ENCODE measurements at regions not wholly inside any gene's neighbourhood (a gene's known extent, or its start where the extent isn't known, plus 50 kb on each side); places are given as distances from the start of the nearest gene placed in this dataset.

DNA sequence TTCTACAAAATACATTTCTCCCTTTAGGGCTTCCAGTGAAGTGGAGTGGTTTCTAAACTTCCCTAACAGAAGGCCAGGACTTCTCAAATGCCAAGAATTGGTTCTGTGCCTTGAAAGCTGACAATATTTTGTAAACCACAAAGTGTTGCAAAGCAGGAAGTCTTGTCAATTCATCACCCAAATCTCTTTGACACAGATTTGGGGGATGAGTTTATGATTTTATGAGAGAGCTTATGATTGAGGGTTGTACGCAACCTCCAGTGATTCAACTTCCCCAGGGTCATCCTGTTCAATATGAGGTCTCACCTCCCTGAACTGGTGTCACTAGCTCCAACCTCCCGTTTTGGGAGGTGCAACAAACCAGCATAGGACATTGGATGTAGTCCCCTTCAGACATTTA lies 83.7 kb downstream of the PRLHR start:
- Histone ChIP-seq H3K4me1 (ENCODE audit: control insufficient read depth, insufficient read depth, low read length) (no peaks in the 10 kb centered on the region), H3K36me3 (ENCODE audit: insufficient read depth, low read length) (no peaks in the 10 kb centered on the region)

DNA sequence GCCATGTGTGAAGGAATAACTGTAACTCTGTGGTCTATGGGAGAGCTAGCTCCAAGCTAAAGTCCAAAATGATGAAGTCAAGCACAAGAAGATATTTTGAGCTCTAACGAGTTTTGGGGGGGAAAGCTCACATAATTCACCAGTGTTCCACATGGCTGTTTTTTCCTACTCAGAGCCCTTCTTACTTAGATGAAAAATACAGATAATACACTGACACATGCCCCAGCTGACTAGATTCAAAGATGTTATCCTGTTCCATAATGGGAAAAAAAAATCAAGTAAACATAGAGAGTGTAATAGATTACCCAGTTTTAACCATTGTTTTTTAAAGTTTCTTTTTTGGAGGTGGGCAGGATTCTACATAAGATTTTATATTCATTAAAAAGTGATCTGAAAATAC lies 86.6 kb downstream of the PRLHR start:
- no peaks in the 10 kb centered on the region for H3K9me3 ChIP-seq (replicated peaks; ENCODE audit: low read length)
- no peaks in the 10 kb centered on the region for H3K4me1 ChIP-seq (ENCODE audit: control insufficient read depth, insufficient read depth, low read length)
- no peaks in the 10 kb centered on the region for H3K27me3 ChIP-seq (ENCODE audit: control insufficient read depth, insufficient read depth, low read length)
- H3K9ac ChIP-seq (ENCODE audit: low read depth, low read length) = no peak overlapping the region
- no peak overlapping the region for H3K4me2 ChIP-seq (ENCODE audit: low read length)
- no peaks in the 10 kb centered on the region for H3K36me3 ChIP-seq (ENCODE audit: insufficient read depth, low read length)
- no peak overlapping the region for H3K4me3 ChIP-seq (ENCODE audit: low read length)

More for the DNA sequence above, 83.7 kb downstream of the PRLHR start:
- no peaks in the 10 kb centered on the region for H3K27me3 ChIP-seq (ENCODE audit: control insufficient read depth, insufficient read depth, low read length)
- no peak overlapping the region for H3K4me2 ChIP-seq (ENCODE audit: low read length)
- H3K9me3 ChIP-seq (replicated peaks; ENCODE audit: low read length) = no peaks in the 10 kb centered on the region
- no peak overlapping the region for H3K4me3 ChIP-seq (ENCODE audit: low read length)
- H3K9ac ChIP-seq (ENCODE audit: low read depth, low read length) = no peak overlapping the region

DNA sequence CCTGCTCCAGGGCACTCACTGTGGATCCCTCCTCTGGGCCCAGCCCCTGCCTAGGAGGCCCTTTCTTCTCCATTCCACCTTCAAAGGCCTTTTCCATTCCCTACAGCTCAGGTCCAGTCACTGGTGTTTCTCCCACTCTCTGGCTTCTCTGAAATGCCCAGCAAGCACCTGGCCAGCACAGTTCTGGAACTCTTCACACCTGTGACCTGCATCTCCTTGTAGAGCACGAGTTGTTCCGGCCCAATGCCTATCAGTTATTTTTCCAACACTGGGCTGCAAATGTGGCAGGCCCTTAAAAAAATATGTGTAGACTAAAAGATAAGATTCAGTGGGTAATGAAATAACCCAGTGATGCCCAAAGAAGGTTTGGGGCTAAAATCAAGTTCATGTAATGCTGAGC lies 87.1 kb downstream of the PRLHR start:
- Histone ChIP-seq H3K9me3 (replicated peaks; ENCODE audit: low read length) (no peaks in the 10 kb centered on the region), H3K4me1 (ENCODE audit: control insufficient read depth, insufficient read depth, low read length) (no peaks in the 10 kb centered on the region), H3K27me3 (ENCODE audit: control insufficient read depth, insufficient read depth, low read length) (no peaks in the 10 kb centered on the region), H3K4me3 (ENCODE audit: low read length) (no peak overlapping the region), H3K9ac (ENCODE audit: low read depth, low read length) (no peak overlapping the region), H3K4me2 (ENCODE audit: low read length) (no peak overlapping the region), H3K36me3 (ENCODE audit: insufficient read depth, low read length) (no peaks in the 10 kb centered on the region)

DNA sequence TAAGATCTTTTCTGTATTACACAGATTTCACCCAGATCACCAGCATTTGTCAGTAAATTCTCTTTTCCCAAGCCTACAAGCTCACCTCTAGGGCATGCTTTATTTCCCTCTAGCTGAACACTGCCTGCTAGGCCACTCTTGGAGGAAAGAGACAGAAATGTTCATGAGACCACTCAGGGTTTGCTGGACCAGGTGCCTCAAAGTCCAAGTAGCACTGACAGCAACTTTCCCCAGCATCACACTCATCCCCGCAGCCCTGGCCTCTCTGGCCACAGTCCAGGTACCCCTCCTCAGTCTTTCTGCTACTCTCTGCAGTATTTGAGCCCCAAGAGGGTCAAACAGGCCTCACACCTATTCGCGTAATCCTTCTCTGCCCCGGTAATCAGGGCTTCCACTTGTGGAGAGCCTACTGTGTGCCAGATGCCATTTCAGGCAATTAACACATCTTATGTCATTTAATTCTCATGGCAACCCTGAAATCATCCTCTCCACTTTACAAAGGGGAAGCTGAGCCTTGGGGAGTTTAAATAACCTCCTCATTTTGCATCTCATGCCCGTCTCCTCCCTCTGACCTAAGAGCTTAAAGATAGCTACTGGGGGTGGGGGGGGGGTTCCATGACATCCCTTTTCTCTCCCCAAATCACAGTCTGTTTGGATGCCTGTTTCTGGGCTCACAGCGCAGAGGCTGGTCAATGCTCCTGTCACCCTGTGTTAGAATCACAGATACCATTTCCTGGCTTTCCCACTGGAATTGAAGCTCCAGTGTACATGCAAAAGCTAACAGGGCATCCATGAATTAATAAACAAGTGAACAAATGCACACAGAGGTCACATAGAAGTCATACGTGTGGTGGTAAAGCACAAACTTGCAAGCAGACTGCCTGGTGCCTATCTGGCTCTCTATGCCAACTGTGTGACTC lies 88.5 kb downstream of the PRLHR start:
- H3K4me2 ChIP-seq (ENCODE audit: low read length) = no peak overlapping the region
- no peak overlapping the region for H3K4me3 ChIP-seq (ENCODE audit: low read length)
- no peaks in the 10 kb centered on the region for H3K4me1 ChIP-seq (ENCODE audit: control insufficient read depth, insufficient read depth, low read length)
- H3K9me3 ChIP-seq (replicated peaks; ENCODE audit: low read length) = no peaks in the 10 kb centered on the region
- no peaks in the 10 kb centered on the region for H3K36me3 ChIP-seq (ENCODE audit: insufficient read depth, low read length)
- H3K27me3 ChIP-seq (ENCODE audit: control insufficient read depth, insufficient read depth, low read length) = no peaks in the 10 kb centered on the region
- H3K9ac ChIP-seq (ENCODE audit: low read depth, low read length) = no peak overlapping the region

DNA sequence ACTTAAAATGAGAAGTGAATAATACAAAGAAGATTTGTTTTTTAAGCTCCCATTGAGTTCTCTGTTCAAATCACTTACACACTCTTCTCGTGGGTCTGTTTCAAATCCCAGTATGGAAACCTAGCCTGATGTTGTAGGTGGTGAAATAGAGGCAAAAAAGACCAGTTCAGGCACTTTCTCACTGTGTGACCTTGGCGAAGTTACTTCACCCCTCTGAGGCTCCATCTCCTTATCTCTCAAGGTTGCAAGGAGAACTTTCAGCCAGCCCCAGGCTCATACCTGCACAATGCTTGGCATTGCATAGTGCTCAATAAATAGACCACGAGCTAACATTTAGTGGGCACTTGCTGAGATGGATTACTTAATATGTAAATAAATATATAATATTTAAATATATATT lies 90.1 kb downstream of the PRLHR start:
- Histone ChIP-seq H3K4me2 (ENCODE audit: low read length) (no peak overlapping the region), H3K27me3 (ENCODE audit: control insufficient read depth, insufficient read depth, low read length) (no peaks in the 10 kb centered on the region), H3K4me3 (ENCODE audit: low read length) (no peak overlapping the region), H3K4me1 (ENCODE audit: control insufficient read depth, insufficient read depth, low read length) (peaks cover 3% of the 10 kb centered on the region), H3K9me3 (replicated peaks; ENCODE audit: low read length) (no peaks in the 10 kb centered on the region), H3K36me3 (ENCODE audit: insufficient read depth, low read length) (no peaks in the 10 kb centered on the region), H3K9ac (ENCODE audit: low read depth, low read length) (no peak overlapping the region)

DNA sequence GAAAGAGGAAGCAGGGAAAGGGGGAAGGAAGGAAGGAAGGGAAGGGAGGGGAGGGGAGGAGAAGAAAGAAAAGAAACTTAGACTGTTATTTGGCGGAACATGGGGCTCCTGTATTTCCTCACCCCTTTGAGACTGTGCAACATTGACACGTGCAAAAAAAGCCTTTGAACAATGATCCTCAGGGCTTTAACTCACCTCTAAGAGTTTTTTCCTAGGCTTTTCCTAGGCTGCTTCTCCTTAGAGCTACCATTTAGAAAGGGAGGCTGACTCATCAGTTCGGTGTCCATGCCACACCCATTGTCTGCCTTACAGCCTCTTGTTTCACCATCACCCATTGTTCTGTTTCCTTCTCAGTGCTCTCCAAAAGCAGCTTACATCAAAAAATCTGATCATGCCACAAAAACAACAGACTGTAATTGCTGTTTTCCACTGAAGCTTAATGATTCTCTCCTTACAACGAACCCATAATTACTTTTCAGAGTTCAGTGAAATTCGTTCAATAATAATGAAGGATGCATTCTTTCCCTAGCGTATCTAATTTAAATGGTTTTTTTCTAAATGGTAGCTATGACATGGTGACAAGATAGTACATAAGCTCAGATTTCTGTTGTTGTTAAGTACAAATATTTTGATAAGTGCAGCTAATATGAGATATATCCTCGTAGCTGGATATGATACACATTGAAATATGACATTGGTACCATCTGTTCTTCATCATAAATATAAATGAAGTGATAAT lies 90.8 kb downstream of the PRLHR start:
- Histone ChIP-seq H3K9me3 (replicated peaks; ENCODE audit: low read length) (no peaks in the 10 kb centered on the region), H3K4me3 (ENCODE audit: low read length) (no peak overlapping the region), H3K4me2 (ENCODE audit: low read length) (no peak overlapping the region), H3K4me1 (ENCODE audit: control insufficient read depth, insufficient read depth, low read length) (peaks cover 3% of the 10 kb centered on the region), H3K9ac (ENCODE audit: low read depth, low read length) (no peak overlapping the region), H3K36me3 (ENCODE audit: insufficient read depth, low read length) (no peaks in the 10 kb centered on the region), H3K27me3 (ENCODE audit: control insufficient read depth, insufficient read depth, low read length) (no peaks in the 10 kb centered on the region)

DNA sequence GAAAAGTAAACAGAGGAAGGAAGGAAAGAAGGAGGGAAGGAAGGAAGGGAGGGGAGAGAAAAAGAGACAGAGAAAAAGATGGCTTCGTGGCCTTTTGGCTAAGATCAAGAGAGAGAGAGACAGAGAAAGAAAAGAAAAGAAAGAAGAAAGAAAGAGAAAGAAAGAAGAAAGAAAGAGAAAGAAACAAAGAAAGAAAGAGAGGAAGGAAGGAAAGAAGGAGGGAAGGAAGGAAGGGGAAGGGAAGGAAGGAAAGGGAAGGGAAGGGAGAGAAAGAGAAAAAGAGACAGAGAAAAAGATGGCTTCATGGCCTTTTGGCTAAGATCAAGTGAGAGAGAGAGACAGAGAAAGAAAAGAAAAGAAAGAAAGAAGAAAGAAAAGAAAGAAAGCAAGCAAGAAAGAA lies 91.4 kb downstream of the PRLHR start:
- Histone ChIP-seq H3K9me3 (replicated peaks; ENCODE audit: low read length) (no peaks in the 10 kb centered on the region), H3K4me1 (ENCODE audit: control insufficient read depth, insufficient read depth, low read length) (peaks cover 3% of the 10 kb centered on the region), H3K36me3 (ENCODE audit: insufficient read depth, low read length) (no peaks in the 10 kb centered on the region), H3K27me3 (ENCODE audit: control insufficient read depth, insufficient read depth, low read length) (no peaks in the 10 kb centered on the region), H3K9ac (ENCODE audit: low read depth, low read length) (no peak overlapping the region), H3K4me3 (ENCODE audit: low read length) (no peak overlapping the region), H3K4me2 (ENCODE audit: low read length) (no peak overlapping the region)

DNA sequence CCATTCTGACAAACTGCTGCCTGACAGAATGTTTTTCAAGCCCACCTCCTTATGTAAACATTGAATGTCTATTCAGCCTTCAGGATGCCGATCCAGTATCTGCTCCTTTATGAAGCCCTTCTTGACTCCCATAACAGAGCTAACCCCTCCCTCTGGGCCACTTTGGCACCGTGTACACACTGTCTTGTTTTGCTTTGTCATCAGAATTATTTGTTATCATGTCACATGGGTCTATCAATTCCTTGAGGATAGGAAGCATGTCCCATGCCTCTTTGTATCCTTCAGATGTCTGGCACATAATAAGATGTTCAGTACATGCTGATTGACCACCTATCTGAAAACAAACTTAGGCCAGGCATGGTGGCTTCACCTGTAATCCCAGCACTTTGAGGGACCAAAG lies 92.3 kb downstream of the PRLHR start:
- H3K36me3 ChIP-seq (ENCODE audit: insufficient read depth, low read length) = no peaks in the 10 kb centered on the region
- H3K4me2 ChIP-seq (ENCODE audit: low read length) = no peak overlapping the region
- H3K9me3 ChIP-seq (replicated peaks; ENCODE audit: low read length) = no peaks in the 10 kb centered on the region
- no peak overlapping the region for H3K4me3 ChIP-seq (ENCODE audit: low read length)
- H3K4me1 ChIP-seq (ENCODE audit: control insufficient read depth, insufficient read depth, low read length) = peaks cover 3% of the 10 kb centered on the region
- no peaks in the 10 kb centered on the region for H3K27me3 ChIP-seq (ENCODE audit: control insufficient read depth, insufficient read depth, low read length)
- no peak overlapping the region for H3K9ac ChIP-seq (ENCODE audit: low read depth, low read length)

DNA sequence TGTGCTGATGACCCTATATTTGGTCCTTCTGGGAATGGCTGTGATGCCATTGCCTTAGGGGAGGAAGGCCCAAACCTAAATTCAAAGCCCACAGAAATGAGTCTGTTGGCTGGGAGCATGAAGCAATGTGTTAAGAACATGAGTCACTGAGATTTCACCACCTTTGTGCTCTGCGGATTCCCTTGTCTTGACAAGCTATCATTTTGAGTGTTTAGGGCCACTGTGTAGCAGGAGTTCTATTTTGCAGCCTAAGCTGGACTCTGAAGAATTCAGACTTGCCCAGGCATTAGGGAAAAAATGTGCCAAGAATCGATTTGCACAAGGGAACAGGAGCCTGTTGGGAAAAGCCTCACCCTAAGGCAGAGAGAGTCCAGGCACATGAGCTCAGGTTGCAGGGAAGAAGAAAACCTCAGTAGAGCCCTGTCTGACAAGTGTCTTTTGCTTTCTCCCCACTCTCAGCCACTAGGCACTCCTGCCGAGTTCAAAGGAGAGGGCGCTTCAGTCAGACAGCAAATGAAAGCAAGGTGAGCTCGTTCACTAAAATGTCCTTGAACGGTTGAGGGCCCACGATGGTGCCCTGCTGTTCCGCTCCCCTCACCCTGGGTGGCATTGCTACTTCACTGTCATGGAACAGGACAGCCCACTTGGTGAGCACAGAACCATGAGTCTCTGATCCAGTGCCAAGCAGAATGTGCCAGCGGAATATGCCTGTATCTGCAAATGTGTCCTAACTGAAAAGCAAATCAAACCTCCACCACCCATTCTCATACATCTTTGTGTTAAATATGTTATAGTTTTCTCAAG lies 93.6 kb downstream of the PRLHR start:
- Histone ChIP-seq H3K36me3 (ENCODE audit: insufficient read depth, low read length) (no peaks in the 10 kb centered on the region), H3K9ac (ENCODE audit: low read depth, low read length) (no peak overlapping the region), H3K4me2 (ENCODE audit: low read length) (no peak overlapping the region), H3K27me3 (ENCODE audit: control insufficient read depth, insufficient read depth, low read length) (no peaks in the 10 kb centered on the region), H3K9me3 (replicated peaks; ENCODE audit: low read length) (no peaks in the 10 kb centered on the region), H3K4me3 (ENCODE audit: low read length) (no peak overlapping the region), H3K4me1 (ENCODE audit: control insufficient read depth, insufficient read depth, low read length) (peaks cover 3% of the 10 kb centered on the region)

DNA sequence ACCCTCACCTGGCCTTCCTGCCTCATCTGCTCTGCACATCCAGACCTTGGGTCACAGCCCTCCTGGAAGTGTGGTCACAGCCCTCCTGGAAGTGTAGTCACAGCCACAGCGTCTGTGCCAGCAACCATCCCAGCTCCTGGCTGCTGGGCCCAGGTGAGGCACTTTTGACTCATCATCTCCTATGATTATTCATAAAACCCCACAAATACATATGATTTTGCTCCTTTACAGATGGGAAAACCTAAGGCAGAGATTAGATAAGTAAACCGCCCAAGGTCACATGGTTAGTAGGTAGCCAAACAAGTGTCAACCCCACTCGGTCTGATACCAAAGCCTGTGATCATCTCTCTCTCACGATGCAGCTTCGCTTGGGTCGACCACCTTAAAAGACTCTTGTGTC lies 94.3 kb downstream of the PRLHR start:
- no peak overlapping the region for H3K4me3 ChIP-seq (ENCODE audit: low read length)
- peaks cover 3% of the 10 kb centered on the region for H3K4me1 ChIP-seq (ENCODE audit: control insufficient read depth, insufficient read depth, low read length)
- H3K9me3 ChIP-seq (replicated peaks; ENCODE audit: low read length) = no peaks in the 10 kb centered on the region
- no peaks in the 10 kb centered on the region for H3K36me3 ChIP-seq (ENCODE audit: insufficient read depth, low read length)
- no peak overlapping the region for H3K9ac ChIP-seq (ENCODE audit: low read depth, low read length)
- no peak overlapping the region for H3K4me2 ChIP-seq (ENCODE audit: low read length)
- H3K27me3 ChIP-seq (ENCODE audit: control insufficient read depth, insufficient read depth, low read length) = no peaks in the 10 kb centered on the region

DNA sequence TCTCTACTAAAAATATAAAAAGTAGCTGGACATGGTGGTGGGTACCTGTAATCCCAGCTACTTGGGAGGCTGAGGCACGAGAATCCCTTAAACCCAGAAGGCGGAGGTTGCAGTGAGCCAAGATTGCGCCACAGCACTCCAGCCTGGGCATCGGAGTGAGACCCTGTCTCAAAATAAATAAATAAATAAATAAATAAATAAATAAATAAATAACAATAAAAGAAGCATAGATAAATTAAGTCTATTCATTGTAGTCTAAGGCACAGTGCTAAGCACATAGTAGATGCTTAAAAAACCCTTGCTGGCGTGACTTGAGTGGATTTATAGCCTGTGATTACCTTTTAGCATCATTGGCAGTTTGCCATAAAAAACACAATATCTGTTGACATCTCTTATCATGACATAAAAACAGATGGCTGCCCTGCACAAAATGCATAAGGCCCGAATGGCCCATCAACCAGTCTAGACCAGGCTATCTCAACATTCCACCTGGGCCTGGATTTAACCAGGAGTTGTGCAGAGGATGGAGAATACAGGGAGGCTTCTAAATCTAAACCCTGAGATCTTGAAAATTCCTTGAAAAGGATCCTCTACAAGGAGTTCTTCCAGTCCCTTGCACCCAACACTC lies 94.9 kb downstream of the PRLHR start:
- H3K4me1 ChIP-seq (ENCODE audit: control insufficient read depth, insufficient read depth, low read length) = peaks cover 3% of the 10 kb centered on the region
- no peak overlapping the region for H3K4me2 ChIP-seq (ENCODE audit: low read length)
- H3K9ac ChIP-seq (ENCODE audit: low read depth, low read length) = no peak overlapping the region
- no peaks in the 10 kb centered on the region for H3K9me3 ChIP-seq (replicated peaks; ENCODE audit: low read length)
- no peaks in the 10 kb centered on the region for H3K36me3 ChIP-seq (ENCODE audit: insufficient read depth, low read length)
- no peaks in the 10 kb centered on the region for H3K27me3 ChIP-seq (ENCODE audit: control insufficient read depth, insufficient read depth, low read length)
- H3K4me3 ChIP-seq (ENCODE audit: low read length) = no peak overlapping the region
